NB4 (cell line): ENCODE measurements at regions not wholly inside any gene's neighbourhood (a gene's known extent, or its start where the extent isn't known, plus 50 kb on each side); places are given as distances from the start of the nearest gene placed in this dataset.
A peak's percentile ranks its signal among the peaks of the same experiment; 100 is the strongest.

ENCODE experiments used
- DNase-seq: peaks from one replicate; pipeline ENCODE4 v3.0.0; 2010; ENCODE audit warnings: low read depth
- H3K4me3 ChIP-seq: one replicate; pipeline ENCODE4 v1.5.1; 2011; ENCODE audit warnings: mild to moderate bottlenecking, low read depth, low read length, moderate library complexity
- CTCF ChIP-seq: IDR thresholded peaks from one replicate; pipeline ENCODE4 v1.5.1; 2012; ENCODE audit warnings: low read depth, low read length
- MAX ChIP-seq: IDR thresholded peaks from 2 replicates; pipeline ENCODE4 v1.6.1; 2011; ENCODE audit warnings: low read depth, low read length
- MYC ChIP-seq: IDR thresholded peaks from 2 replicates; pipeline ENCODE4 v1.6.1; 2011; ENCODE audit warnings: low read depth, low read length
- POLR2A ChIP-seq: IDR thresholded peaks from 2 replicates; pipeline ENCODE4 v1.6.1; 2011; ENCODE audit warnings: mild to moderate bottlenecking; ENCODE audit not compliant: insufficient read length; ENCODE audit errors: extremely low read depth

DNA sequence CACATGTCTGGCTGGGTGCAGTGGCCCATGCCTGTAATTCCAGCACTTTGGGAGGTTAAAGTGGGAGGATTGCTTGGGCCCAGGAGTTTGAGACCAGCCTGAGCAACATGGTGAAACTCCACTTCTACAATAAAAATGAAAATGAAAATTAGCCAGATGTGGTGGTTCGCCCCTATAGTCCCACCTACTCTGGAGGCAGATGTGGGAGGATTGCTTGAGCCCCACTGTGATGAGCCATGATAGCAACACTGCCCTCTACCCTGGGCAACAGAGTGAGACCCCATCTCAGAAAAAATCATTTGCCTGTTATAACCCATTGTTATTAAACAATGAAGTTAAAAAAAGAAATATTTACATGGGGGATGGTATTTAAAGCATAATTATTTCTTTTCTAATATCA, 240.1 kb upstream of the ZPLD1 start:
- no peak overlapping the region for H3K4me3 ChIP-seq
- no peak for DNase-seq
- no peak for TF ChIP-seq MYC
- TF ChIP-seq MAX = no peak
- no peak for TF ChIP-seq CTCF
- TF ChIP-seq POLR2A = no peak

- no peak for DNase-seq
- no peak for TF ChIP-seq MYC
- no peak for TF ChIP-seq CTCF
- TF ChIP-seq MAX = no peak
- no peak for TF ChIP-seq POLR2A
- H3K4me3 ChIP-seq = no peak overlapping the region
Measured at GRCh38 chr3:102195198-102195948, 239.4 kb upstream of the ZPLD1 start.

DNA sequence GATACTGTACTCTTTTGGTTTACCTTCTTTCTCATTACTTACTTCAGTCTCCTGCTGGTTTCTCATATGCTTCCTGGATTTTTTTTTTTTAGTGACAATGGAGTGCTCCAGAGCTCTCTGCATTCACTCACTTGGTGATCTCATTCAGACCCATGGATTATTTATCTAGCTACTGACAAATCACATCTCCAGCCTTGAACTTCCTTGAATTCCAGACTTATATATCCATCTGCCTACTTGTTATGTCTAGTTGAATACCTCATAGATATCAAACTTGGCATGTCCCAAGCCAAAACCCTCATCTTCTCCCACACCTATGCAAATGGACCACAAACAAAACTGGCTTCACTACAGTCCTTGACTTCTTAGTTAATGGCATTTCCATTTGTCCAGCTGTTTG, 234.7 kb upstream of the ZPLD1 start:
- H3K4me3 ChIP-seq = no peak overlapping the region
- DNase-seq = no peak
- TF ChIP-seq POLR2A (no peak), MAX (no peak), CTCF (no peak), MYC (no peak)

GRCh38 chr3:102200560-102200959, 234.3 kb upstream of the ZPLD1 start:
- TF ChIP-seq POLR2A (no peak), CTCF (no peak), MAX (no peak), MYC (no peak)
- H3K4me3 ChIP-seq = no peak overlapping the region
- DNase-seq = no peak

DNA sequence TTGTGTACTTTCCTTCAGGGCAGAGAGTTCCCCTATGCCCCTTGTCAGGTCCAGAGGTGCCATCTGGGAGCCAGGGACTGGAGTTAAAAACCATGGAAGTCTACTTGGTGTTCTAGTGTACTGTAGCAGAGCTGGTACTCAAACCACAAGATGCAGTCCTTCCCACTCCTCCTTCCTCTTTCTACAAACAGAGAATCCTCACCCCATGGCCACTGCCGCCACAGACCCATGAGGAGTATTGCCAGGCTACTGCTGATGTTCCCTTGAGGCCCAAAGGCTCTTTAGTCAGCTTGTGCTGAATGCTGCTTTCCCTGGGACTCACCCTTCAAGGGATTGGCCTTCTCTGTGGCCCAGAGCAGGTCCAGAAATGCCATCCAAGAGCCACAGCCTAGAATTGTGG, 229.2 kb upstream of the ZPLD1 start:
- DNase-seq = peak; percentile 21
- TF ChIP-seq MYC (no peak), POLR2A (no peak), MAX (no peak), CTCF (no peak)
- H3K4me3 ChIP-seq = no peak overlapping the region
